SK-N-MC (cell line): ENCODE measurements at regions not wholly inside any gene's neighbourhood (a gene's known extent, or its start where the extent isn't known, plus 50 kb on each side); places are given as distances from the start of the nearest gene placed in this dataset.

Experiments used
- DNase-seq: peaks from one replicate; pipeline ENCODE4 v3.0.0-alpha.2; 2011; ENCODE audit warnings: low read depth, low spot score
- H3K27ac ChIP-seq: fragments of 200-600 bp; sonication (generic); 2 replicates; pipeline ENCODE4 v1.5.1; 2016; ENCODE audit warnings: mixed run types
- H3K36me3 ChIP-seq: fragments of 200-600 bp; sonication (generic); 2 replicates; pipeline ENCODE4 v1.6.1; 2017; ENCODE audit warnings: antibody characterized with exemption, low read length, mixed read lengths; ENCODE audit not compliant: insufficient read depth
- H3K4me3 ChIP-seq: fragments of 200-600 bp; sonication (generic); 2 replicates; pipeline ENCODE4 v1.5.1; 2016
- H3K9ac ChIP-seq: fragments of 200-600 bp; sonication (generic); 2 replicates; pipeline ENCODE4 v1.8.0; 2017; ENCODE audit warnings: mixed run types, mixed read lengths; ENCODE audit not compliant: insufficient read length
- H3K9me3 ChIP-seq: fragments of 200-600 bp; sonication (generic); 2 replicates; pipeline ENCODE4 v1.6.1; 2017; ENCODE audit warnings: low read depth, mild to moderate bottlenecking, antibody characterized with exemption, low read length, moderate library complexity, mixed read lengths
- EZH2 ChIP-seq: fragments of 200-600 bp; sonication (generic); IDR thresholded peaks from one replicate; pipeline ENCODE4 v1.6.1; 2017; ENCODE audit warnings: antibody characterized with exemption
- FOXP2 ChIP-seq: optimal IDR thresholded peaks from 2 replicates; pipeline ENCODE3; 2011; ENCODE audit warnings: mild to moderate bottlenecking, moderate library complexity; ENCODE audit not compliant: insufficient read depth; ENCODE audit errors: extremely low read length, control extremely low read depth
- POLR2AphosphoS5 ChIP-seq: IDR thresholded peaks from 2 replicates; pipeline ENCODE4 v1.6.1; 2012; ENCODE audit warnings: mild to moderate bottlenecking, low read depth, low read length, borderline replicate concordance

GRCh38 chr6:133101790-133102189 lies 139.4 kb upstream of the EYA4 start:
- DNase-seq, result no peak
- H3K27ac ChIP-seq, result no peak overlapping the region
- H3K9me3 ChIP-seq, result no peaks in the 10 kb centered on the region
- no peak for TF ChIP-seq POLR2AphosphoS5
- no peak for TF ChIP-seq FOXP2
- no peak for TF ChIP-seq EZH2
- no peaks in the 10 kb centered on the region for H3K36me3 ChIP-seq
- H3K9ac ChIP-seq, result no peak overlapping the region
- H3K4me3 ChIP-seq, result no peak overlapping the region

- no peaks in the 10 kb centered on the region for H3K36me3 ChIP-seq
- H3K27ac ChIP-seq, result no peak overlapping the region
- DNase-seq, result no peak
- H3K9me3 ChIP-seq, result no peaks in the 10 kb centered on the region
- no peak overlapping the region for H3K4me3 ChIP-seq
- TF ChIP-seq EZH2, result no peak
- no peak overlapping the region for H3K9ac ChIP-seq
These were observed 134.2 kb upstream of the EYA4 start for GRCh38 chr6:133106934-133107333.

GRCh38 chr6:133108419-133108818 lies 132.7 kb upstream of the EYA4 start:
- TF ChIP-seq FOXP2 (no peak), POLR2AphosphoS5 (peak; percentile 35; the same call in 1 of the 2 replicates)
- peak; percentile 89 for DNase-seq

GRCh38 chr6:133114973-133115372 lies 126.2 kb upstream of the EYA4 start:
- no peak overlapping the region for H3K9ac ChIP-seq
- no peak for TF ChIP-seq EZH2
- TF ChIP-seq FOXP2, result no peak
- no peak for TF ChIP-seq POLR2AphosphoS5
- no peak for DNase-seq
- H3K4me3 ChIP-seq, result no peak overlapping the region
- no peak overlapping the region; the same call in 1 of the 2 replicates for H3K27ac ChIP-seq
- H3K36me3 ChIP-seq, result no peaks in the 10 kb centered on the region
- H3K9me3 ChIP-seq, result no peaks in the 10 kb centered on the region; the same call in 1 of the 2 replicates

More at GRCh38 chr6:133108419-133108818, 132.7 kb upstream of the EYA4 start:
- peak overlapping the region; percentile 91 for H3K27ac ChIP-seq
- no peaks in the 10 kb centered on the region for H3K36me3 ChIP-seq
- no peaks in the 10 kb centered on the region for H3K9me3 ChIP-seq
- peak overlapping the region; percentile 60 for H3K9ac ChIP-seq
- H3K4me3 ChIP-seq, result peak overlapping the region; percentile 60

- TF ChIP-seq EZH2, result no peak
- no peak for TF ChIP-seq FOXP2
- no peak for TF ChIP-seq POLR2AphosphoS5
- DNase-seq, result no peak
- no peak overlapping the region for H3K4me3 ChIP-seq
These were observed 125.2 kb upstream of the EYA4 start for GRCh38 chr6:133115946-133116345.

GRCh38 chr6:133128191-133128590 lies 113.0 kb upstream of the EYA4 start:
- no peaks in the 10 kb centered on the region for H3K36me3 ChIP-seq
- no peak overlapping the region for H3K9ac ChIP-seq
- H3K4me3 ChIP-seq, result no peak overlapping the region
- no peak for DNase-seq
- no peaks in the 10 kb centered on the region for H3K9me3 ChIP-seq
- TF ChIP-seq POLR2AphosphoS5 (no peak), EZH2 (no peak), FOXP2 (no peak)
- H3K27ac ChIP-seq, result no peak overlapping the region

More at GRCh38 chr6:133115946-133116345, 125.2 kb upstream of the EYA4 start:
- Histone ChIP-seq H3K36me3 (no peaks in the 10 kb centered on the region), H3K27ac (peak overlapping the region; percentile 63; the same call in 1 of the 2 replicates), H3K9ac (no peak overlapping the region), H3K9me3 (no peaks in the 10 kb centered on the region; the same call in 1 of the 2 replicates)

- no peak for TF ChIP-seq EZH2
- Histone ChIP-seq H3K4me3 (no peak overlapping the region), H3K27ac (no peak overlapping the region), H3K9ac (no peak overlapping the region), H3K9me3 (no peaks in the 10 kb centered on the region), H3K36me3 (no peaks in the 10 kb centered on the region)
- DNase-seq, result no peak
These were observed 111.6 kb upstream of the EYA4 start for GRCh38 chr6:133129556-133129955.

- DNase-seq, result no peak
- H3K36me3 ChIP-seq, result no peaks in the 10 kb centered on the region
- no peak overlapping the region for H3K9ac ChIP-seq
- no peak for TF ChIP-seq EZH2
- no peak for TF ChIP-seq POLR2AphosphoS5
- no peak for TF ChIP-seq FOXP2
- H3K27ac ChIP-seq, result no peak overlapping the region
- H3K4me3 ChIP-seq, result no peak overlapping the region
- no peaks in the 10 kb centered on the region for H3K9me3 ChIP-seq
These were observed 110.3 kb upstream of the EYA4 start for GRCh38 chr6:133130863-133131262.

- TF ChIP-seq FOXP2 (no peak), EZH2 (no peak), POLR2AphosphoS5 (peak; percentile 19; the same call in 1 of the 2 replicates)
- Histone ChIP-seq H3K9ac (no peak overlapping the region), H3K9me3 (no peaks in the 10 kb centered on the region), H3K36me3 (no peaks in the 10 kb centered on the region), H3K4me3 (no peak overlapping the region), H3K27ac (no peak overlapping the region)
- DNase-seq, result no peak
These were observed 109.3 kb upstream of the EYA4 start for GRCh38 chr6:133131621-133132465.
